ENCODE measurements at regions not wholly inside any gene's neighbourhood (a gene's known extent, or its start where the extent isn't known, plus 50 kb on each side); places are given as distances from the start of the nearest gene placed in this dataset.

- no peak for DNase-seq
Measured at GRCh38 chr2:217468042-217468830, 534.6 kb downstream of the TNS1 start.

- no peak for DNase-seq
Measured at GRCh38 chr2:217467331-217467730, 535.5 kb downstream of the TNS1 start.

- no peak for DNase-seq
Measured at GRCh38 chr2:217466805-217467204, 536.0 kb downstream of the TNS1 start.

GRCh38 chr2:217466104-217466503 lies 536.7 kb downstream of the TNS1 start:
- DNase-seq, result no peak

- DNase-seq, result no peak
Measured at GRCh38 chr2:217465100-217465499, 537.7 kb downstream of the TNS1 start.

- DNase-seq, result no peak
Measured at GRCh38 chr2:217463402-217464075, 539.3 kb downstream of the TNS1 start.

GRCh38 chr2:217462121-217462520 lies 540.7 kb downstream of the TNS1 start:
- no peak for DNase-seq

GRCh38 chr2:217461674-217462073 lies 541.1 kb downstream of the TNS1 start:
- DNase-seq, result no peak

- no peak for DNase-seq
Measured at GRCh38 chr2:217459680-217460405, 543.0 kb downstream of the TNS1 start.

- DNase-seq, result no peak
Measured at GRCh38 chr2:217459016-217459415, 543.8 kb downstream of the TNS1 start.

- no peak for DNase-seq
Measured at GRCh38 chr2:217456016-217456415, 546.8 kb downstream of the TNS1 start.

GRCh38 chr2:217452928-217453327 lies 549.9 kb downstream of the TNS1 start:
- no peak for DNase-seq

GRCh38 chr2:217451666-217452065 lies 551.1 kb downstream of the TNS1 start:
- no peak for DNase-seq

- DNase-seq, result no peak
Measured at GRCh38 chr2:217449444-217449843, 553.4 kb downstream of the TNS1 start.

- no peak for DNase-seq
Measured at GRCh38 chr2:217448860-217449259, 553.9 kb downstream of the TNS1 start.

- no peak for DNase-seq
Measured at GRCh38 chr2:217445723-217446122, 557.1 kb downstream of the TNS1 start.

GRCh38 chr2:217444932-217445331 lies 557.9 kb downstream of the TNS1 start:
- DNase-seq, result no peak

GRCh38 chr2:217444509-217444908 lies 558.3 kb downstream of the TNS1 start:
- no peak for DNase-seq

GRCh38 chr2:217443601-217444000 lies 559.2 kb downstream of the TNS1 start:
- DNase-seq, result no peak

GRCh38 chr2:217440000-217440399 lies 562.8 kb downstream of the TNS1 start:
- no peak for DNase-seq

- no peak for DNase-seq
Measured at GRCh38 chr2:217438821-217439220, 564.0 kb downstream of the TNS1 start.

- DNase-seq, result no peak
Measured at GRCh38 chr2:217438136-217438535, 564.7 kb downstream of the TNS1 start.

GRCh38 chr2:217437290-217437870 lies 565.4 kb downstream of the TNS1 start:
- DNase-seq, result no peak
